ENCODE measurements at regions not wholly inside any gene's neighbourhood (a gene's known extent, or its start where the extent isn't known, plus 50 kb on each side); places are given as distances from the start of the nearest gene placed in this dataset.

DNA sequence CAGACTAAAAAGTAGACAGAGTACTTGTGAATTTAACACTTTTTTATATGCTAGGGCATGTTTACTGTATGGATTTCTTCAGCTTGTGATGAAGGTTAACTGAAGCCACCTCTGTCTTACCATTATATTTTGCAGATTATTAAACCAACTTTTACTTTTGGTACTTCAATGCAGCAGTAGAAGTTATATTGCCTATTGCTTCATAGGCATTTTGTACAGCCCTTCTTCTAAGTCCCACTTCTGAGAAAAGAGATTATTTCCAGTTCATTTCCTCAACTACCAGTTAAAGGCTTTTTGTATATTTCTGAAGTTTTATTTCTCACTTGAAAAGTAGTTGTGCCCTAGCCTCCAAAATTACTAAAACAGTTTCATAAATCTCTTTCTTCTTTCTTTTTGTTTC is 151.7 kb upstream of the FOXN2 start:
- no peaks in the 10 kb centered on the region for H3K4me1 ChIP-seq (ENCODE audit: control insufficient read depth, extremely low read depth, insufficient read depth, low read length)
- DNase-seq (ENCODE audit: low read depth in 2 of 2) = no peak
- no peaks in the 10 kb centered on the region for H4K20me1 ChIP-seq (ENCODE audit: control insufficient read depth, extremely low read depth, insufficient read depth, low read length)
- H3K27me3 ChIP-seq (ENCODE audit: control insufficient read depth, insufficient read depth, low read length) = no peaks in the 10 kb centered on the region
- no peaks in the 10 kb centered on the region for H3K9me3 ChIP-seq (ENCODE audit: control insufficient read depth, insufficient read depth, low read depth, low read length)
- H2AFZ ChIP-seq (ENCODE audit: low read length) = no peak overlapping the region
- no peak overlapping the region for H3K4me3 ChIP-seq (replicated peaks in 1 of 4; ENCODE audit: control extremely low read depth in 1 of 4, insufficient read depth in 1 of 4, low read depth in 3 of 4, low read length in 4 of 4)
- no peaks in the 10 kb centered on the region for H3K36me3 ChIP-seq (ENCODE audit: control insufficient read depth, insufficient read depth, low read length)
- H3K27ac ChIP-seq (ENCODE audit: insufficient read depth, low read length) = no peak overlapping the region
- H3K4me2 ChIP-seq (ENCODE audit: extremely low read depth, insufficient read depth, low read length) = no peak overlapping the region
- H3K9ac ChIP-seq (ENCODE audit: insufficient read depth, low read length) = no peak overlapping the region
- no peaks in the 10 kb centered on the region for H3K79me2 ChIP-seq (ENCODE audit: control insufficient read depth, insufficient read depth, low read length)
- no peak for TF ChIP-seq EZH2 (IDR thresholded peaks at IDR 0.05; ENCODE audit: low read length, missing control alignments)
- TF ChIP-seq, protein P1, sequence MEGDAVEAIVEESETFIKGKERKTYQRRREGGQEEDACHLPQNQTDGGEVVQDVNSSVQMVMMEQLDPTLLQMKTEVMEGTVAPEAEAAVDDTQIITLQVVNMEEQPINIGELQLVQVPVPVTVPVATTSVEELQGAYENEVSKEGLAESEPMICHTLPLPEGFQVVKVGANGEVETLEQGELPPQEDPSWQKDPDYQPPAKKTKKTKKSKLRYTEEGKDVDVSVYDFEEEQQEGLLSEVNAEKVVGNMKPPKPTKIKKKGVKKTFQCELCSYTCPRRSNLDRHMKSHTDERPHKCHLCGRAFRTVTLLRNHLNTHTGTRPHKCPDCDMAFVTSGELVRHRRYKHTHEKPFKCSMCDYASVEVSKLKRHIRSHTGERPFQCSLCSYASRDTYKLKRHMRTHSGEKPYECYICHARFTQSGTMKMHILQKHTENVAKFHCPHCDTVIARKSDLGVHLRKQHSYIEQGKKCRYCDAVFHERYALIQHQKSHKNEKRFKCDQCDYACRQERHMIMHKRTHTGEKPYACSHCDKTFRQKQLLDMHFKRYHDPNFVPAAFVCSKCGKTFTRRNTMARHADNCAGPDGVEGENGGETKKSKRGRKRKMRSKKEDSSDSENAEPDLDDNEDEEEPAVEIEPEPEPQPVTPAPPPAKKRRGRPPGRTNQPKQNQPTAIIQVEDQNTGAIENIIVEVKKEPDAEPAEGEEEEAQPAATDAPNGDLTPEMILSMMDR (conservative IDR thresholded peaks at IDR 0.05 in 1 of 2, IDR thresholded peaks at IDR 0.05 in 1 of 2; ENCODE audit: low read depth in 1 of 2, low read length in 2 of 2) = no peak

DNA sequence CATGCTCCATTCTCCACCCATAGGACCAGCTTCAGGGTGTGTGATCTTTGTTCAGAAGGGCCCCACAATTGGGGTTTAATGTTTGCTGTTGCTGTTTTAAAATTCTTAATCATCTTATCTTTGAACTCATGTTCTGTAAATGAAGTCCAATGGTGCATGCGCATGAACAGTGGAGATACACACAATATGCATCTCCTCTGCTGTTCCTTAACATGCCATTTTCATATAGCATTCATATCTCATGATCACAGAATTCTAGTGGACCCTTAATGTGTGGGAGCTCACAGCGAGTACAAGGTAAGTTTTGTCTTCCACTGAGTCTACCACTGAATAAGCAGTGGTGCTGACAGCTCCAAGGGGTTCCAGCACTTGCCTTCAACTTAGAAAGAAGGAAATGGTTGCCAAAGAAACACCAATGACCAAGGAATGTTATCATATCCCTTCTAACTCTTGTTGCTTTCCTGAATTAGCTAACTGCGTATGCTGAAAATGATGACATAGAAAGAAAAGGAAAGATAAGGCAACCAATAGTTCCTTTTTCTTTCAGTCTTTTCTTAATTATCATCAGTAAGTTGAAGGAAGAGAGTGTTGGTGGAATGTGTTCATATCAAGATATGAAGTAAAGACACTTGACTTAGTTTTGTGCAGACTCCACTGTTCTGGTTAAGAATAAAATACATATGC is 149.3 kb upstream of the FOXN2 start:
- no peak for DNase-seq (ENCODE audit: low read depth in 2 of 2)
- Histone ChIP-seq H2AFZ (ENCODE audit: low read length) (no peak overlapping the region), H3K36me3 (ENCODE audit: control insufficient read depth, insufficient read depth, low read length) (no peaks in the 10 kb centered on the region), H3K27me3 (ENCODE audit: control insufficient read depth, insufficient read depth, low read length) (no peaks in the 10 kb centered on the region), H3K9ac (ENCODE audit: insufficient read depth, low read length) (no peak overlapping the region), H3K79me2 (ENCODE audit: control insufficient read depth, insufficient read depth, low read length) (no peaks in the 10 kb centered on the region), H3K27ac (ENCODE audit: insufficient read depth, low read length) (no peak overlapping the region), H3K4me1 (ENCODE audit: control insufficient read depth, extremely low read depth, insufficient read depth, low read length) (no peaks in the 10 kb centered on the region), H3K4me3 (replicated peaks in 1 of 4; ENCODE audit: control extremely low read depth in 1 of 4, insufficient read depth in 1 of 4, low read depth in 3 of 4, low read length in 4 of 4) (no peak overlapping the region), H3K9me3 (ENCODE audit: control insufficient read depth, insufficient read depth, low read depth, low read length) (no peaks in the 10 kb centered on the region), H4K20me1 (ENCODE audit: control insufficient read depth, extremely low read depth, insufficient read depth, low read length) (no peaks in the 10 kb centered on the region), H3K4me2 (ENCODE audit: extremely low read depth, insufficient read depth, low read length) (no peak overlapping the region)
- TF ChIP-seq, protein P1 (conservative IDR thresholded peaks at IDR 0.05 in 1 of 2, IDR thresholded peaks at IDR 0.05 in 1 of 2; ENCODE audit: low read depth in 1 of 2, low read length in 2 of 2) = no peak
- no peak for TF ChIP-seq EZH2 (IDR thresholded peaks at IDR 0.05; ENCODE audit: low read length, missing control alignments)

DNA sequence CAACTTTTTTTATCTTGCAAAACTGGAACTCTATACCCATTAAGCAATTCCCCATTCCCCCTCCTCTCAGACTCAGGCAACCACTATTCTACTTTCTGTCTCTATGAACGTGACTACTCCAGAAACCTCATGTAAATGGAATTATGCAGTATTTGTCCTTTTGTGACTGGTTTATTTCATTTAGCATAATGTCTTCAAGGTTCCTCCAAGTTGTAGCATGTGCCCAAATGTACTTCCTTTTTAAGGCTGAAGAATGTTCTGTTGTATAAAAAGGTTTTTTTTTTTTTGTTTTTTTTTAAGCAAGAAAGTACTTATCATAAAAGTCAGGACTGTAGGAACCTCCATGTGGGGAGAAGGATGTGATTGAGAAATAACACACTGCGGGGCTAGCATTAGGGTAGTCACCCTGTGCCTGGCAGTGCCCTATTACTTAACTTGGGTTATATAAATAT is 145.3 kb upstream of the FOXN2 start:
- Histone ChIP-seq H3K9me3 (ENCODE audit: control insufficient read depth, insufficient read depth, low read depth, low read length) (no peaks in the 10 kb centered on the region), H2AFZ (ENCODE audit: low read length) (no peak overlapping the region), H3K4me3 (replicated peaks in 1 of 4; ENCODE audit: control extremely low read depth in 1 of 4, insufficient read depth in 1 of 4, low read depth in 3 of 4, low read length in 4 of 4) (no peak overlapping the region), H3K4me2 (ENCODE audit: extremely low read depth, insufficient read depth, low read length) (no peak overlapping the region), H3K27ac (ENCODE audit: insufficient read depth, low read length) (no peak overlapping the region), H3K36me3 (ENCODE audit: control insufficient read depth, insufficient read depth, low read length) (no peaks in the 10 kb centered on the region), H3K79me2 (ENCODE audit: control insufficient read depth, insufficient read depth, low read length) (no peaks in the 10 kb centered on the region), H3K27me3 (ENCODE audit: control insufficient read depth, insufficient read depth, low read length) (no peaks in the 10 kb centered on the region), H4K20me1 (ENCODE audit: control insufficient read depth, extremely low read depth, insufficient read depth, low read length) (no peaks in the 10 kb centered on the region), H3K9ac (ENCODE audit: insufficient read depth, low read length) (no peak overlapping the region), H3K4me1 (ENCODE audit: control insufficient read depth, extremely low read depth, insufficient read depth, low read length) (no peaks in the 10 kb centered on the region)
- no peak for DNase-seq (ENCODE audit: low read depth in 2 of 2)
- TF ChIP-seq EZH2 (IDR thresholded peaks at IDR 0.05; ENCODE audit: low read length, missing control alignments) = no peak
- TF ChIP-seq, protein P1 (conservative IDR thresholded peaks at IDR 0.05 in 1 of 2, IDR thresholded peaks at IDR 0.05 in 1 of 2; ENCODE audit: low read depth in 1 of 2, low read length in 2 of 2) = no peak
